ENCODE measurements at regions not wholly inside any gene's neighbourhood (a gene's known extent, or its start where the extent isn't known, plus 50 kb on each side); places are given as distances from the start of the nearest gene placed in this dataset.

- no peak for TF ChIP-seq POLR2A (IDR thresholded peaks at IDR 0.05)
- no peak for TF ChIP-seq CTCF (IDR thresholded peaks at IDR 0.05)
Observed at GRCh38 chr12:114744691-114745090, 60.7 kb upstream of the TBX3 start.
